ENCODE measurements at regions not wholly inside any gene's neighbourhood (a gene's known extent, or its start where the extent isn't known, plus 50 kb on each side); places are given as distances from the start of the nearest gene placed in this dataset.

DNA sequence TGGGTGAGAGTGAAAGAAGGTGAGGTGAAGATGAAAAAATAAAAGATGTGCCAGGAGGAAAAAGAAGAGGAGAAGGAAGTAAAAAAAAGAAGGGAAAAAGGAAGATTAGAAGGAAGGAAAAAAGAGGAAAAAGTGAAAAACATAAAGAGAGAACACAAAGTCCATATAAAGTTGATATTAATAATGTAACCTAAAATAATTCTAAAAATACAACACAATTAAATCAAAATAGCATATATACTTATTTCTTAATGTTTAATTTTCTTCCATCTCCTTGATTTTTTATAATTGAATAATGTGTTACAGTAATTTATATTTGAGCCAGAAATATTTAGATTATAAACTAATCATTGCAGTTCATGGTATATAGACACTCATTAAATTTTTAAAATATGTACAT lies 124.4 kb upstream of the NOVA1 start:
- ChIA-PET POLR2A (no interaction called here), CTCF (no interaction called here)
- TF ChIP-seq ZNF585B (tag by site-specific recombination; IDR thresholded peaks at IDR 0.05) = no peak
- no peak for TF ChIP-seq ZNF558 (tag by site-specific recombination; IDR thresholded peaks at IDR 0.05)
- TF ChIP-seq, protein P1, sequence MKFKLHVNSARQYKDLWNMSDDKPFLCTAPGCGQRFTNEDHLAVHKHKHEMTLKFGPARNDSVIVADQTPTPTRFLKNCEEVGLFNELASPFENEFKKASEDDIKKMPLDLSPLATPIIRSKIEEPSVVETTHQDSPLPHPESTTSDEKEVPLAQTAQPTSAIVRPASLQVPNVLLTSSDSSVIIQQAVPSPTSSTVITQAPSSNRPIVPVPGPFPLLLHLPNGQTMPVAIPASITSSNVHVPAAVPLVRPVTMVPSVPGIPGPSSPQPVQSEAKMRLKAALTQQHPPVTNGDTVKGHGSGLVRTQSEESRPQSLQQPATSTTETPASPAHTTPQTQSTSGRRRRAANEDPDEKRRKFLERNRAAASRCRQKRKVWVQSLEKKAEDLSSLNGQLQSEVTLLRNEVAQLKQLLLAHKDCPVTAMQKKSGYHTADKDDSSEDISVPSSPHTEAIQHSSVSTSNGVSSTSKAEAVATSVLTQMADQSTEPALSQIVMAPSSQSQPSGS (tag by site-specific recombination; IDR thresholded peaks at IDR 0.05; ENCODE audit: low read depth) = no peak
- TF ChIP-seq ZNF350 (tag by site-specific recombination; IDR thresholded peaks at IDR 0.05) = no peak
- no peak for TF ChIP-seq ZNF112 (tag by site-specific recombination; IDR thresholded peaks at IDR 0.05)
- TF ChIP-seq ZNF423 (tag by site-specific recombination; IDR thresholded peaks at IDR 0.05) = no peak
- TF ChIP-seq, protein P2, sequence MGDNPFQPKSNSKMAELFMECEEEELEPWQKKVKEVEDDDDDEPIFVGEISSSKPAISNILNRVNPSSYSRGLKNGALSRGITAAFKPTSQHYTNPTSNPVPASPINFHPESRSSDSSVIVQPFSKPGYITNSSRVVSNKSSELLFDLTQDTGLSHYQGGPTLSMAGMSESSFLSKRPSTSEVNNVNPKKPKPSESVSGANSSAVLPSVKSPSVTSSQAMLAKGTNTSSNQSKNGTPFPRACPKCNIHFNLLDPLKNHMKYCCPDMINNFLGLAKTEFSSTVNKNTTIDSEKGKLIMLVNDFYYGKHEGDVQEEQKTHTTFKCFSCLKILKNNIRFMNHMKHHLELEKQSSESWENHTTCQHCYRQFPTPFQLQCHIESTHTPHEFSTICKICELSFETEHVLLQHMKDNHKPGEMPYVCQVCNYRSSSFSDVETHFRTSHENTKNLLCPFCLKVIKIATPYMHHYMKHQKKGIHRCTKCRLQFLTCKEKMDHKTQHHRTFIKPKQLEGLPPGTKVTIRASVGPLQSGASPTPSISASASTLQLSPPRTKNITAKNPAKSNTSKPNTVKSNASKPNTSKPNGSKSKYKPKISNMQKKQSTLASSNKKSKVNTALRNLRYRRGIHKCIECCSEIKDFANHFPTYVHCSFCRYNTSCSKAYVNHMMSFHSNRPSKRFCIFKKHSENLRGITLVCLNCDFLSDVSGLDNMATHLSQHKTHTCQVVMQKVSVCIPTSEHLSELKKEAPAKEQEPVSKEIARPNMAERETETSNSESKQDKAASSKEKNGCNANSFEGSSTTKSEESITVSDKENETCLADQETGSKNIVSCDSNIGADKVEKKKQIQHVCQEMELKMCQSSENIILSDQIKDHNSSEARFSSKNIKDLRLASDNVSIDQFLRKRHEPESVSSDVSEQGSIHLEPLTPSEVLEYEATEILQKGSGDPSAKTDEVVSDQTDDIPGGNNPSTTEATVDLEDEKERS (tag by site-specific recombination; IDR thresholded peaks at IDR 0.05) = no peak
- no peak for TF ChIP-seq ZNF600 (tag by site-specific recombination; IDR thresholded peaks at IDR 0.05)
- no peak for TF ChIP-seq ZNF707 (tag by site-specific recombination; IDR thresholded peaks at IDR 0.05)
- no peak for TF ChIP-seq ZNF19 (tag by site-specific recombination; IDR thresholded peaks at IDR 0.05; ENCODE audit: low read depth)
- no peak for TF ChIP-seq HOXD13 (CRISPR knock-in tag; IDR thresholded peaks at IDR 0.05; ENCODE audit: borderline replicate concordance)
- no peak for TF ChIP-seq ZNF610 (tag by site-specific recombination; IDR thresholded peaks at IDR 0.05; ENCODE audit: borderline replicate concordance)
- TF ChIP-seq ZNF777 (tag by site-specific recombination; IDR thresholded peaks at IDR 0.05; ENCODE audit: borderline replicate concordance) = no peak
- TF ChIP-seq, protein P3, sequence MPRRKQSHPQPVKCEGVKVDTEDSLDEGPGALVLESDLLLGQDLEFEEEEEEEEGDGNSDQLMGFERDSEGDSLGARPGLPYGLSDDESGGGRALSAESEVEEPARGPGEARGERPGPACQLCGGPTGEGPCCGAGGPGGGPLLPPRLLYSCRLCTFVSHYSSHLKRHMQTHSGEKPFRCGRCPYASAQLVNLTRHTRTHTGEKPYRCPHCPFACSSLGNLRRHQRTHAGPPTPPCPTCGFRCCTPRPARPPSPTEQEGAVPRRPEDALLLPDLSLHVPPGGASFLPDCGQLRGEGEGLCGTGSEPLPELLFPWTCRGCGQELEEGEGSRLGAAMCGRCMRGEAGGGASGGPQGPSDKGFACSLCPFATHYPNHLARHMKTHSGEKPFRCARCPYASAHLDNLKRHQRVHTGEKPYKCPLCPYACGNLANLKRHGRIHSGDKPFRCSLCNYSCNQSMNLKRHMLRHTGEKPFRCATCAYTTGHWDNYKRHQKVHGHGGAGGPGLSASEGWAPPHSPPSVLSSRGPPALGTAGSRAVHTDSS (tag by site-specific recombination; IDR thresholded peaks at IDR 0.05) = no peak
- TF ChIP-seq ZNF843 (tag by site-specific recombination; IDR thresholded peaks at IDR 0.05) = no peak
- no peak for TF ChIP-seq ZBTB21 (tag by site-specific recombination; IDR thresholded peaks at IDR 0.05)
- TF ChIP-seq ZNF76 (tag by site-specific recombination; IDR thresholded peaks at IDR 0.05; ENCODE audit: borderline replicate concordance, low read depth) = no peak
- Histone ChIP-seq H3K36me3 (ENCODE audit: control insufficient read depth in 2 of 2, insufficient read depth in 1 of 2, low read length in 2 of 2) (no peaks in the 10 kb centered on the region), H3K9me3 (ENCODE audit: control insufficient read depth, insufficient read depth, low read depth, low read length) (no peaks in the 10 kb centered on the region), H3K27ac (ENCODE audit: extremely low read depth, low read depth, low read length) (no peak overlapping the region), H3K4me3 (ENCODE audit: low read depth, low read length) (no peak overlapping the region), H3K4me1 (ENCODE audit: control insufficient read depth, insufficient read depth, low read length) (no peaks in the 10 kb centered on the region)

DNA sequence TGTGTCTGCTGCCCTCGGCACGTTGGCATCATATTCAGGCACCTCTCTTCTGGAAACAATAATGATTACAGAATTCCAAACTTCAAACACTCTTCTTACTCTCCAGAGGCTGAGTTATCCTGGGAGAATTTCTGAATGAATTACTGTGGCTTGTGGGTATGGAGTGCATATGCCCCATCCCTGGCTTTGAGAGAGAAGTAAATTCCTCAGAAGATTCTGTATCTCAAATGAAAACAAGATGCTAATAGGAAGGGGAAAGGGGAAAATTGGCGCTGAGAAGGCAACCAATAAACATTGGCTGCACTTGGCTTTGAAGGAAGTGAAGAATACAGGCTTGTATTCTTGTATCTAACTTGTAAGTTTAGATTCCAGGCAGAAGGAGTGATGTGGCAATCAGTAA lies 132.0 kb upstream of the NOVA1 start:
- H3K4me3 ChIP-seq (ENCODE audit: low read depth, low read length) = no peak overlapping the region
- POLR2A ChIA-PET = no interaction called here
- TF ChIP-seq ZNF843 (tag by site-specific recombination; IDR thresholded peaks at IDR 0.05) = no peak
- no peak for TF ChIP-seq ZNF248 (tag by site-specific recombination; IDR thresholded peaks at IDR 0.05)
- no peak for TF ChIP-seq SP2 (tag by site-specific recombination; IDR thresholded peaks at IDR 0.05)
- TF ChIP-seq ZNF660 (tag by site-specific recombination; IDR thresholded peaks at IDR 0.05) = no peak
- no peak for TF ChIP-seq ZNF266 (tag by site-specific recombination; IDR thresholded peaks at IDR 0.05; ENCODE audit: low read depth)
- no peak for TF ChIP-seq ZFP37 (tag by site-specific recombination; IDR thresholded peaks at IDR 0.05)
- TF ChIP-seq ZNF311 (tag by site-specific recombination; IDR thresholded peaks at IDR 0.05; ENCODE audit: borderline replicate concordance) = no peak
- H3K27ac ChIP-seq (ENCODE audit: extremely low read depth, low read depth, low read length) = no peak overlapping the region
- CTCF ChIA-PET = no interaction called here
- H3K36me3 ChIP-seq (ENCODE audit: control insufficient read depth in 2 of 2, insufficient read depth in 1 of 2, low read length in 2 of 2) = no peaks in the 10 kb centered on the region
- no peaks in the 10 kb centered on the region for H3K4me1 ChIP-seq (ENCODE audit: control insufficient read depth, insufficient read depth, low read length)
- no peaks in the 10 kb centered on the region for H3K9me3 ChIP-seq (ENCODE audit: control insufficient read depth, insufficient read depth, low read depth, low read length)

All from HEK293 (cell line).